Stomach (tissue), 8 donors: ENCODE measurements at regions not wholly inside any gene's neighbourhood (a gene's known extent, or its start where the extent isn't known, plus 50 kb on each side); places are given as distances from the start of the nearest gene placed in this dataset.

ENCODE experiments used
- DNase-seq, 2 donors: peaks; one replicate each; pipeline versions ENCODE4 v3.0.0 to v3.0.0-alpha.2; 2013 to 2019
- H3K27ac ChIP-seq, 5 donors: fragments of 200-600 bp in 4 of 5; sonication (generic) in 4 of 5; one replicate each; pipeline ENCODE4 v1.5.1; 2013 to 2019; ENCODE audit warnings: mild to moderate bottlenecking in 1 of 5, moderate library complexity in 1 of 5
- H3K27me3 ChIP-seq, 3 donors: fragments of 200-600 bp; sonication (generic); one replicate each; pipeline ENCODE4 v1.5.1; 2017 to 2019; ENCODE audit warnings: mixed run types in 1 of 3
- H3K36me3 ChIP-seq, 4 donors: fragments of 200-600 bp; sonication (generic); 1 replicate in 3 of 4; 2 replicates in 1 of 4; pipeline ENCODE4 v1.5.1; 2016 to 2019
- H3K4me1 ChIP-seq, 4 donors: fragments of 200-600 bp; sonication (generic); one replicate each; pipeline ENCODE4 v1.5.1; 2016 to 2019
- H3K4me3 ChIP-seq, 4 donors: fragments of 200-600 bp; sonication (generic) in 3 of 4; one replicate each; pipeline ENCODE4 v1.5.1; 2016 to 2019; ENCODE audit warnings: mild to moderate bottlenecking in 1 of 4
- H3K9me3 ChIP-seq, 4 donors: fragments of 200-600 bp; sonication (generic); one replicate each; pipeline ENCODE4 v1.5.1; 2016 to 2019
- CTCF ChIP-seq, 7 experiments: fragments of 450-650 bp in 4 of 7; fragments of 200-600 bp in 3 of 7; sonication (generic) in 3 of 7; IDR thresholded peaks; one replicate each; pipeline ENCODE4 v1.5.1; 2016 to 2019; ENCODE audit warnings: antibody characterized with exemption in 7 of 7, control low read depth in 2 of 7, mild to moderate bottlenecking in 1 of 7
- EP300 ChIP-seq: sonication (generic); formaldehyde crosslinking; IDR thresholded peaks from one replicate; pipeline ENCODE4 v1.6.1; 2017; ENCODE audit warnings: antibody characterized with exemption
- POLR2A ChIP-seq, 4 donors: fragments of 450-650 bp; IDR thresholded peaks; one replicate each; pipeline ENCODE4 v1.6.1; 2016; ENCODE audit warnings: antibody characterized with exemption in 4 of 4, control low read depth in 2 of 4, mild to moderate bottlenecking in 1 of 4, moderate library complexity in 1 of 4
- POLR2AphosphoS5 ChIP-seq, 3 donors: sonication (generic); formaldehyde crosslinking; IDR thresholded peaks; one replicate each; pipeline ENCODE4 v1.6.1; 2016; ENCODE audit warnings: antibody characterized with exemption in 3 of 3
- WGBS, 5 donors: extraction: QIAGEN DNeasy Blood & Tissue Kit in 3 of 5; methylation state at CpG; one replicate each; pipeline versions ENCODE4 v1.1.5 to v1.1.7; 2013 to 2018; 5-methylcytosine and 5-hydroxymethylcytosine counted together
- intact Hi-C: fragments of 100-400 bp; cut with DNase I; formaldehyde crosslinking; loops from one replicate; pipeline ENCODE4 v1.15.1; 2023; ENCODE audit warnings: low total_unique reads
- donor health status: healthy with polysubstance abuse.
- donor health status: Bipolar disorder and iron deficiency.
- donor health status: healthy.

GRCh38 chr12:23463172-23463571 lies 486.3 kb downstream of the SOX5 start:
- Histone ChIP-seq H3K4me3 (no peak overlapping the region), H3K9me3 (peaks cover 0 to 33% (median 10%) of the 10 kb centered on the region in 4 donors), H3K27ac (no peak overlapping the region), H3K36me3 (no peaks in the 10 kb centered on the region), H3K4me1 (no peaks in the 10 kb centered on the region), H3K27me3 (no peaks in the 10 kb centered on the region)
- intact Hi-C loops, result no loop called here
- 81 to 91% (median 84%) methylated on average over 1 of the region's 1 CpG for WGBS, 5 donors
- DNase-seq, result no peak
- TF ChIP-seq EP300 (no peak), POLR2AphosphoS5 (IDR thresholded peaks at IDR 0.05) (no peak), POLR2A (IDR thresholded peaks at IDR 0.05) (no peak), CTCF (IDR thresholded peaks at IDR 0.05) (no peak)

DNA sequence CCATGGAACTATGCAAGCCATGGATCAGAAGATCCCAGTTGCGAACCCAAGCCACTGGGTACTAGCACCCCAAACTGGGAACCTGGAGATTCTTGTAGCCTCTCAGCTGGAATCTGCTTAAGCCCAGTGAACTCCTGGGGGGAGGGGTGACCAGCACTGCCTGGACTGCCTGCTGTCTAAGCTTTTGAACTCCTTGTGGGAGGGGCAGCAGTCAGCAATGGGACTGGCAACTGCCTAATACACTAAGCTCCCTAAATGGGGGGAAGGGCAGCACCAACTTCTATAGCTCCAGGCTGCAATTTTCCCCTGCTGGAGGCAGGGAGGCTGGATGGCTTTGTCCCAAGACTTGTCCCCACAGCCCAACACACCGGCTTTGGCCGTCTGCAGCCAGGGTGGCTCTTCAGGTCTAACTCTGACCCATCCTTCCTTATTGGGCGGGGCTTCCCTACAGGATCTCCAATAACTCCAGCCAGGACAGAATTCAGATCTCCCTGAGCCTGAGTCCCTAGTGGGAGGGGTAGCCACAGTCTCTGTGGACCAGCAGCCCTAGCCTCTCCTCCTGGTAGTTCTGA lies 485.1 kb downstream of the SOX5 start:
- no peak overlapping the region for H3K27ac ChIP-seq
- no peak for DNase-seq
- WGBS, 5 donors, result 82 to 88% (median 86%) methylated on average over 4 of the region's 4 CpGs
- H3K9me3 ChIP-seq, result peaks cover 0 to 42% (median 10%) of the 10 kb centered on the region in 4 donors
- H3K4me1 ChIP-seq, result no peaks in the 10 kb centered on the region
- no peaks in the 10 kb centered on the region for H3K36me3 ChIP-seq
- intact Hi-C loops, result no loop called here
- no peak for TF ChIP-seq POLR2A (IDR thresholded peaks at IDR 0.05)
- no peak for TF ChIP-seq CTCF (IDR thresholded peaks at IDR 0.05)
- no peak for TF ChIP-seq POLR2AphosphoS5 (IDR thresholded peaks at IDR 0.05)
- TF ChIP-seq EP300, result no peak
- H3K4me3 ChIP-seq, result no peak overlapping the region
- H3K27me3 ChIP-seq, result no peaks in the 10 kb centered on the region

DNA sequence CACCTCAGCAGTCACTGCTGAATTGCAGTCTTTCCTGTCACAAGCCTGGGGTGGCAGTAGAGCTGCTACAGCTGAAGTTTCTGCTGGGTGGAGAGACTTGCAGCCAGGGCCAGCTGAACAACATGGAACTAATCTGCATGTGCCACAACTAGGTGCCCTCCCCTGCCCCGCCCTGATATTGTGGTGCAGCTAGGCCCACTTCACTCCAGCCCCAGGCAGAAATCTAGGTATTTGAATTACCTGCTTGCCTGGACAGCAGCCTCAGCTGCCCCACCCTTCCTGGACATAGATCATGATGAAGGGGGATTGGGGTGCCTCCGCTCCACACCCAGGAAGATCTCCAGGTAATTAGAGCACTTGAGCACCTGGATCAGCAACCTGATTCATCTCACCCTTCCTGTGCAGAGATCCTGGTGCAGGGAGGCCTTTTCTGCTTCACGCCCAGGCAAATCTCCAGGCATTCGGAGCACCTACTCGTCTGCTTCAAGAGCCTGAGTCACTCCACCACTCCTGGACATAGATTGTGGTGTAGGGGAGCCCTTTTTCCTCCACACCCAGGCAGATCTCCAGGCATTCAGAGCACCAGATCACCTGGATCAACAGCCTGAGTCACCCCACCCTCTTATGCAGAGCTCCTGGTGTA lies 477.0 kb downstream of the SOX5 start:
- DNase-seq, result no peak
- H3K27ac ChIP-seq, result no peak overlapping the region
- no peak overlapping the region for H3K4me3 ChIP-seq
- peaks cover 0 to 20% (median 4%) of the 10 kb centered on the region in 4 donors for H3K9me3 ChIP-seq
- no peaks in the 10 kb centered on the region for H3K4me1 ChIP-seq
- H3K27me3 ChIP-seq, result no peaks in the 10 kb centered on the region
- no peak for TF ChIP-seq POLR2A (IDR thresholded peaks at IDR 0.05)
- no peak for TF ChIP-seq CTCF (IDR thresholded peaks at IDR 0.05)
- no peak for TF ChIP-seq POLR2AphosphoS5 (IDR thresholded peaks at IDR 0.05)
- no peak for TF ChIP-seq EP300
- 60 to 91% (median 83%) methylated on average over 4 to 5 of the region's 5 CpGs for WGBS, 5 donors
- H3K36me3 ChIP-seq, result no peaks in the 10 kb centered on the region
- intact Hi-C loops, result no loop called here

GRCh38 chr12:23473071-23473470 lies 476.4 kb downstream of the SOX5 start:
- H3K9me3 ChIP-seq, result peaks cover 0 to 19% (median 4%) of the 10 kb centered on the region in 4 donors
- no peaks in the 10 kb centered on the region for H3K36me3 ChIP-seq
- intact Hi-C loops, result no loop called here
- no peaks in the 10 kb centered on the region for H3K27me3 ChIP-seq
- DNase-seq, result no peak
- H3K27ac ChIP-seq, result no peak overlapping the region
- no peak overlapping the region for H3K4me3 ChIP-seq
- 71 to 87% (median 84%) methylated on average over 3 to 4 of the region's 4 CpGs for WGBS, 5 donors
- no peak for TF ChIP-seq POLR2AphosphoS5 (IDR thresholded peaks at IDR 0.05)
- TF ChIP-seq CTCF (IDR thresholded peaks at IDR 0.05), result no peak
- no peak for TF ChIP-seq EP300
- no peak for TF ChIP-seq POLR2A (IDR thresholded peaks at IDR 0.05)
- no peaks in the 10 kb centered on the region for H3K4me1 ChIP-seq
